IMR-90 (cell line): ENCODE measurements at regions not wholly inside any gene's neighbourhood (a gene's known extent, or its start where the extent isn't known, plus 50 kb on each side); places are given as distances from the start of the nearest gene placed in this dataset.

Experiments used
- ATAC-seq: fragments of 200-7000 bp; cut with Tn5 transposase; 2 replicates; pipeline ENCODE4 v1.9.1; 2020; ENCODE audit warnings: low read depth, mild to moderate bottlenecking, moderate library complexity
- BruUV-seq: library from RNA; stranded (reverse); fragments of 400-500 nt; replicated peaks from 2 replicates; lab custom pipeline; 2021; lab: Mats Ljungman, UMichigan
- CTCF ChIA-PET: fragments of 300-600 bp; formaldehyde crosslinking; extraction: SDS; loops from one replicate; lab custom pipeline; 2021; ENCODE audit warnings: antibody characterized with exemption; lab: Yijun Ruan, JAX
- POLR2A ChIA-PET: fragments of 300-600 bp; sonication (Branson Sonifier 250); formaldehyde crosslinking; loops from one replicate; lab custom pipeline; 2022; ENCODE audit warnings: antibody characterized with exemption; ENCODE audit not compliant: unreplicated experiment; lab: Charles Lee
- DNase-seq: peaks from one replicate; pipeline ENCODE4 v3.0.0; 2013
- H2AFZ ChIP-seq: replicated peaks from 2 replicates; pipeline ENCODE3; 2013; ENCODE audit warnings: low read length, mild to moderate bottlenecking; ENCODE audit not compliant: poor library complexity
- H2AK5ac ChIP-seq: 2 replicates; pipeline ENCODE4 v1.6.1; 2013; ENCODE audit warnings: low read depth, low read length, inconsistent platforms
- H2AK9ac ChIP-seq: replicated peaks from 2 replicates; pipeline ENCODE3; 2013; ENCODE audit warnings: mild to moderate bottlenecking, low read depth, low read length, moderate library complexity; ENCODE audit not compliant: poor library complexity
- H2BK120ac ChIP-seq: 2 replicates; pipeline ENCODE4 v1.6.1; 2013; ENCODE audit warnings: low read depth, low read length, inconsistent platforms
- H2BK15ac ChIP-seq: 3 replicates; pipeline ENCODE4 v1.6.1; 2013; ENCODE audit warnings: low read depth, low read length, inconsistent platforms
- H2BK20ac ChIP-seq: 2 replicates; pipeline ENCODE4 v1.6.1; 2013; ENCODE audit warnings: low read depth, mild to moderate bottlenecking, inconsistent platforms, low read length, moderate library complexity
- H2BK5ac ChIP-seq: 2 replicates; pipeline ENCODE4 v1.6.1; 2013; ENCODE audit warnings: mild to moderate bottlenecking, low read depth, low read length, inconsistent platforms; ENCODE audit not compliant: poor library complexity, severe bottlenecking
- H3K14ac ChIP-seq: replicated peaks from 2 replicates; pipeline ENCODE4 v1.6.1; 2013; ENCODE audit warnings: low read depth, low read length, inconsistent platforms
- H3K18ac ChIP-seq: 2 replicates; pipeline ENCODE4 v1.6.1; 2013; ENCODE audit warnings: low read depth, low read length, control low read depth
- H3K23ac ChIP-seq: 2 replicates; pipeline ENCODE4 v1.6.1; 2013; ENCODE audit warnings: low read depth, low read length, inconsistent platforms
- H3K27ac ChIP-seq: 2 replicates; pipeline ENCODE4 v1.5.1; 2013; ENCODE audit warnings: mild to moderate bottlenecking, control low read depth, low read length; ENCODE audit not compliant: insufficient read depth
- H3K27me3 ChIP-seq: 2 replicates; pipeline ENCODE4 v1.6.1; 2013; ENCODE audit warnings: low read length; ENCODE audit not compliant: control insufficient read depth, insufficient read depth
- H3K36me3 ChIP-seq: 2 replicates; pipeline ENCODE4 v1.6.1; 2013; ENCODE audit warnings: low read length, mixed read lengths; ENCODE audit not compliant: control insufficient read depth, insufficient read depth
- H3K4ac ChIP-seq: 2 replicates; pipeline ENCODE4 v1.6.1; 2013; ENCODE audit warnings: low read depth, low read length, inconsistent platforms
- H3K4me1 ChIP-seq: 2 replicates; pipeline ENCODE4 v1.6.1; 2013; ENCODE audit warnings: low read length, mixed read lengths; ENCODE audit not compliant: control insufficient read depth, insufficient read depth
- H3K4me2 ChIP-seq: 2 replicates; pipeline ENCODE4 v1.6.1; 2013; ENCODE audit warnings: low read depth, mild to moderate bottlenecking, control low read depth, low read length, moderate library complexity
- H3K4me3 ChIP-seq: 2 replicates; pipeline ENCODE4 v1.5.1; 2013; ENCODE audit warnings: low read depth, mild to moderate bottlenecking, control low read depth, low read length, moderate library complexity; ENCODE audit not compliant: insufficient read depth
- H3K56ac ChIP-seq: 2 replicates; pipeline ENCODE4 v1.6.1; 2013; ENCODE audit warnings: low read length, inconsistent platforms; ENCODE audit not compliant: insufficient read depth; ENCODE audit errors: extremely low read depth
- H3K79me1 ChIP-seq, 2 experiments: 2 replicates each; pipeline ENCODE4 v1.6.1; 2013; ENCODE audit warnings: low read length in 2 of 2, inconsistent platforms in 1 of 2, low read depth in 1 of 2
- H3K9ac ChIP-seq: 2 replicates; pipeline ENCODE4 v1.6.1; 2013; ENCODE audit warnings: low read depth, low read length, control low read depth
- H3K9me1 ChIP-seq: 2 replicates; pipeline ENCODE4 v1.6.1; 2013; ENCODE audit warnings: low read length, inconsistent platforms; ENCODE audit not compliant: insufficient read depth
- H3K9me3 ChIP-seq: 2 replicates; pipeline ENCODE4 v1.6.1; 2013; ENCODE audit warnings: low read length; ENCODE audit not compliant: control insufficient read depth, insufficient read depth
- H4K20me1 ChIP-seq: 2 replicates; pipeline ENCODE4 v1.6.1; 2013; ENCODE audit warnings: low read length, inconsistent platforms; ENCODE audit not compliant: insufficient read depth
- H4K5ac ChIP-seq: 2 replicates; pipeline ENCODE4 v1.6.1; 2013; ENCODE audit warnings: mild to moderate bottlenecking, low read depth, low read length, control low read depth
- H4K8ac ChIP-seq, 2 experiments: 2 replicates each; pipeline ENCODE4 v1.6.1; 2013; ENCODE audit warnings: low read depth in 2 of 2, low read length in 2 of 2, control low read depth in 1 of 2, inconsistent platforms in 1 of 2
- H4K91ac ChIP-seq: 2 replicates; pipeline ENCODE4 v1.6.1; 2013; ENCODE audit warnings: low read depth, low read length, inconsistent platforms; ENCODE audit not compliant: insufficient read depth
- MAZ ChIP-seq: IDR thresholded peaks from 2 replicates; pipeline ENCODE4 v1.6.1; 2012; ENCODE audit warnings: low read depth, mild to moderate bottlenecking, low read length, improper control_type of control experiment, moderate library complexity, borderline replicate concordance
- WGBS, 2 experiments: methylation state at CpG; one replicate each; pipeline versions ENCODE4 v1.1.5 to v1.1.7; 2013; ENCODE audit warnings: missing lambda C conversion rate in 2 of 2; ENCODE audit not compliant: insufficient read length in 1 of 2; ENCODE audit errors: extremely low coverage in 2 of 2; 5-methylcytosine and 5-hydroxymethylcytosine counted together
- dilution Hi-C: fragments of 300-500 bp; cut with HindIII; formaldehyde crosslinking; loops from one replicate; pipeline ENCODE4 v1.14.3; 2018; ENCODE audit warnings: low sequenced_read_pairs; ENCODE audit not compliant: unreplicated experiment
- in situ Hi-C: fragments of 300-500 bp; cut with MboI; formaldehyde crosslinking; loops from 3 replicates; pipeline ENCODE4 v1.14.3; 2019; ENCODE audit warnings: low sequenced_read_pairs, inconsistent platforms, mixed read lengths
- intact Hi-C: fragments of 100-400 bp; cut with micrococcal nuclease; formaldehyde crosslinking; loops from 2 replicates; pipeline ENCODE4 v1.10.0; 2022

- no TSS peak for BruUV-seq
- Histone ChIP-seq H3K4ac (no peak overlapping the region), H3K9me3 (peaks cover 7% of the 10 kb centered on the region), H4K8ac (no peak overlapping the region), H3K27ac (no peak overlapping the region), H3K4me3 (no peak overlapping the region), H2BK5ac (no peak overlapping the region), H4K91ac (no peak overlapping the region), H3K18ac (no peak overlapping the region), H3K4me1 (peaks cover 2% of the 10 kb centered on the region; the same call in 1 of the 2 replicates), H4K20me1 (no peaks in the 10 kb centered on the region), H2AK9ac (no peak overlapping the region), H3K36me3 (no peaks in the 10 kb centered on the region), H3K23ac (no peak overlapping the region), H3K4me2 (no peak overlapping the region), H3K9ac (no peak overlapping the region), H2AFZ (no peak overlapping the region), H4K5ac (no peak overlapping the region), H3K56ac (no peak overlapping the region), H3K27me3 (no peaks in the 10 kb centered on the region), H2BK20ac (no peak overlapping the region), H3K79me1 (no peaks in the 10 kb centered on the region), H2BK120ac (no peak overlapping the region), H2BK15ac (no peak overlapping the region), H3K14ac (no peak overlapping the region), H3K9me1 (no peaks in the 10 kb centered on the region), H2AK5ac (no peak overlapping the region)
- dilution Hi-C loops (no loop called here), intact Hi-C loops (no loop called here), in situ Hi-C loops (no loop called here)
- TF ChIP-seq MAZ = no peak
- POLR2A ChIA-PET = interaction anchor here (0.6 kb wide), 1 partner anchor 88 kb away, joined by 5 read pairs; no protein-coding TSS in a partner anchor
- 60% methylated on average over 1 of the region's 5 CpGs; no CpG with 5 or more reads in 1 of the 2 experiments for WGBS, 2 experiments
- CTCF ChIA-PET = no interaction called here
- ATAC-seq (no peak), DNase-seq (no peak)
Observed at GRCh38 chr3:27617552-27617951, 104.6 kb downstream of the EOMES start.
